Ascending aorta (tissue), 2 donors: ENCODE measurements at regions not wholly inside any gene's neighbourhood (a gene's known extent, or its start where the extent isn't known, plus 50 kb on each side); places are given as distances from the start of the nearest gene placed in this dataset.

Source experiments
- DNase-seq, 2 donors: peaks; one replicate each; pipeline ENCODE4 v3.0.0-alpha.2; 2019; ENCODE audit warnings: low spot score in 2 of 2
- H3K27ac ChIP-seq, 2 donors: fragments of 200-600 bp; sonication (generic); one replicate each; pipeline ENCODE4 v1.5.1; 2016 to 2017; ENCODE audit warnings: mild to moderate bottlenecking in 1 of 2
- H3K27me3 ChIP-seq: fragments of 200-600 bp; sonication (generic); one replicate; pipeline ENCODE4 v1.5.1; 2017
- H3K36me3 ChIP-seq, 2 donors: fragments of 200-600 bp; sonication (generic); one replicate each; pipeline ENCODE4 v1.5.1; 2016
- H3K4me1 ChIP-seq, 2 donors: fragments of 200-600 bp; sonication (generic); one replicate each; pipeline ENCODE4 v1.5.1; 2016 to 2017; ENCODE audit warnings: mild to moderate bottlenecking in 1 of 2
- H3K4me3 ChIP-seq, 2 donors: fragments of 200-600 bp; sonication (generic); one replicate each; pipeline ENCODE4 v1.5.1; 2016 to 2017; ENCODE audit warnings: mild to moderate bottlenecking in 1 of 2
- H3K9me3 ChIP-seq, 2 donors: fragments of 200-600 bp; sonication (generic); one replicate each; pipeline ENCODE4 v1.5.1; 2016
- intact Hi-C: fragments of 100-400 bp; cut with DNase I; formaldehyde crosslinking; loops from one replicate; pipeline ENCODE4 v1.15.1; 2023
- TF ChIP-seq, protein P1 (sequence below), 3 experiments: fragments of 200-600 bp in 2 of 3; fragments of 450-650 bp in 1 of 3; sonication (generic) in 2 of 3; IDR thresholded peaks; one replicate each; pipeline ENCODE4 v1.5.1; 2016 to 2019; ENCODE audit warnings: antibody characterized with exemption in 3 of 3, mild to moderate bottlenecking in 1 of 3, moderate library complexity in 1 of 3

- TF ChIP-seq, protein P1, sequence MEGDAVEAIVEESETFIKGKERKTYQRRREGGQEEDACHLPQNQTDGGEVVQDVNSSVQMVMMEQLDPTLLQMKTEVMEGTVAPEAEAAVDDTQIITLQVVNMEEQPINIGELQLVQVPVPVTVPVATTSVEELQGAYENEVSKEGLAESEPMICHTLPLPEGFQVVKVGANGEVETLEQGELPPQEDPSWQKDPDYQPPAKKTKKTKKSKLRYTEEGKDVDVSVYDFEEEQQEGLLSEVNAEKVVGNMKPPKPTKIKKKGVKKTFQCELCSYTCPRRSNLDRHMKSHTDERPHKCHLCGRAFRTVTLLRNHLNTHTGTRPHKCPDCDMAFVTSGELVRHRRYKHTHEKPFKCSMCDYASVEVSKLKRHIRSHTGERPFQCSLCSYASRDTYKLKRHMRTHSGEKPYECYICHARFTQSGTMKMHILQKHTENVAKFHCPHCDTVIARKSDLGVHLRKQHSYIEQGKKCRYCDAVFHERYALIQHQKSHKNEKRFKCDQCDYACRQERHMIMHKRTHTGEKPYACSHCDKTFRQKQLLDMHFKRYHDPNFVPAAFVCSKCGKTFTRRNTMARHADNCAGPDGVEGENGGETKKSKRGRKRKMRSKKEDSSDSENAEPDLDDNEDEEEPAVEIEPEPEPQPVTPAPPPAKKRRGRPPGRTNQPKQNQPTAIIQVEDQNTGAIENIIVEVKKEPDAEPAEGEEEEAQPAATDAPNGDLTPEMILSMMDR (IDR thresholded peaks at IDR 0.05): no peak
- intact Hi-C loops: no loop called here
- Histone ChIP-seq H3K9me3 (no peaks in the 10 kb centered on the region), H3K27me3 (no peaks in the 10 kb centered on the region), H3K4me3 (no peak overlapping the region), H3K4me1 (no peaks in the 10 kb centered on the region), H3K36me3 (no peaks in the 10 kb centered on the region), H3K27ac (no peak overlapping the region)
- no peak for DNase-seq
Measured at GRCh38 chr3:111319598-111319997, 222.4 kb upstream of the CD96 start.

GRCh38 chr3:111321786-111322185 is 220.2 kb upstream of the CD96 start:
- DNase-seq: no peak
- intact Hi-C loops: no loop called here
- H3K4me3 ChIP-seq: no peak overlapping the region
- H3K4me1 ChIP-seq: no peaks in the 10 kb centered on the region
- H3K27me3 ChIP-seq: no peaks in the 10 kb centered on the region
- H3K36me3 ChIP-seq: no peaks in the 10 kb centered on the region
- TF ChIP-seq, protein P1 (IDR thresholded peaks at IDR 0.05): no peak
- H3K9me3 ChIP-seq: no peaks in the 10 kb centered on the region
- no peak overlapping the region for H3K27ac ChIP-seq

DNA sequence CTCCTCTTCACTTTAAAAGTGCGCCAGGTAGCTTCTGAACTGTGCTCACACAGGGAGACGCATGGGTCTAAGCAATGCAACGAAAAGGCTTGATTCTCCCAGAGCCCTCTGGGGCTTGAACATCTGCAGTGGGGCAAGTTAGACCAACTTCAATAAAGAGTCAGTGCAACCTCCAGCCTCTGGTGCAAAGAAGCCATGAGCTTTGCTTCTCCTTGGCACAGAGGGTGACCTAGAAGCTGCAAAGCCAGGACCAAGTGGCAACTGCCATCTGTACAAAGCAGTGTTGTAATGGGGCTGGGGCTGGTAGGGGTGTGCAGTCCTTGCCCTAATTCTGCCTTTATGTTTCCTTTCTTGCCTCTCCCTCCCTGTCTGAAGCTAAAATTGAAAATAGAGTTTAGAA is 219.0 kb upstream of the CD96 start:
- no peak overlapping the region for H3K27ac ChIP-seq
- H3K27me3 ChIP-seq: no peaks in the 10 kb centered on the region
- no peaks in the 10 kb centered on the region for H3K4me1 ChIP-seq
- H3K4me3 ChIP-seq: no peak overlapping the region
- intact Hi-C loops: no loop called here
- H3K36me3 ChIP-seq: no peaks in the 10 kb centered on the region
- no peak for DNase-seq
- no peaks in the 10 kb centered on the region for H3K9me3 ChIP-seq
- TF ChIP-seq, protein P1 (IDR thresholded peaks at IDR 0.05): no peak

DNA sequence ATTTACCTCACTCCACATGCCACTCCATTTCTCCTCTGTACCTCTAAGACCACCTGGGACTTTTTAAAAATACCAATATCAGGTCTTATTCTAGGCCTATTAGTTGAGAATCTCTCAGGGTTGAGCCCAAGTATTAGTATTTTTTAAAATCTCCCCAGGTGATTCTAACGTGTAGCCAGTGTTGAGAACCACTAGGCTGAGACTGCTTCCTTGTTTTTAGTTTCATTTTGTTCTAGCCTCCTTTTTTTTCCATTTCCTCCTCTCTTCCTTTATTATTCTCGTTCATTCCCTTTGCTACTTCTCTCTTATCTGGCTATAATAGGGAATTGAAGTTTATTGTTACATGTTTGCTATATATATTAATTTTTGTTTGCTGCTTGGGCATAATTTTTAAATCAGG is 217.8 kb upstream of the CD96 start:
- TF ChIP-seq, protein P1 (IDR thresholded peaks at IDR 0.05): no peak
- intact Hi-C loops: no loop called here
- H3K27ac ChIP-seq: no peak overlapping the region
- DNase-seq: no peak
- no peak overlapping the region for H3K4me3 ChIP-seq
- no peaks in the 10 kb centered on the region for H3K36me3 ChIP-seq
- H3K4me1 ChIP-seq: no peaks in the 10 kb centered on the region
- H3K27me3 ChIP-seq: no peaks in the 10 kb centered on the region
- no peaks in the 10 kb centered on the region for H3K9me3 ChIP-seq

GRCh38 chr3:111324645-111325044 is 217.4 kb upstream of the CD96 start:
- Histone ChIP-seq H3K36me3 (no peaks in the 10 kb centered on the region), H3K27me3 (no peaks in the 10 kb centered on the region), H3K27ac (no peak overlapping the region), H3K4me3 (no peak overlapping the region), H3K4me1 (no peaks in the 10 kb centered on the region), H3K9me3 (no peaks in the 10 kb centered on the region)
- TF ChIP-seq, protein P1 (IDR thresholded peaks at IDR 0.05): no peak
- intact Hi-C loops: no loop called here
- no peak for DNase-seq

- Histone ChIP-seq H3K27ac (no peak overlapping the region), H3K4me3 (no peak overlapping the region), H3K4me1 (no peaks in the 10 kb centered on the region), H3K27me3 (no peaks in the 10 kb centered on the region), H3K9me3 (no peaks in the 10 kb centered on the region), H3K36me3 (no peaks in the 10 kb centered on the region)
- TF ChIP-seq, protein P1 (IDR thresholded peaks at IDR 0.05): no peak
- intact Hi-C loops: no loop called here
- no peak for DNase-seq
Measured at GRCh38 chr3:111325160-111325718, 216.8 kb upstream of the CD96 start.
